HL-60 (cell line): ENCODE measurements at regions not wholly inside any gene's neighbourhood (a gene's known extent, or its start where the extent isn't known, plus 50 kb on each side); places are given as distances from the start of the nearest gene placed in this dataset.

Experiments
- GABPA ChIP-seq: IDR thresholded peaks from 2 replicates; pipeline ENCODE4 v1.6.1; 2012; ENCODE audit warnings: low read depth
- POLR2AphosphoS5 ChIP-seq: IDR thresholded peaks from 2 replicates; pipeline ENCODE4 v1.6.1; 2012; ENCODE audit warnings: low read depth
- SPI1 ChIP-seq: IDR thresholded peaks from 2 replicates; pipeline ENCODE4 v1.6.1; 2012; ENCODE audit warnings: low read depth, mild to moderate bottlenecking, borderline replicate concordance
- TF ChIP-seq, protein P1 (sequence below): IDR thresholded peaks from one replicate; pipeline ENCODE4 v1.5.1; 2011; ENCODE audit warnings: low read length, control low read depth, inconsistent platforms; ENCODE audit not compliant: insufficient read depth

DNA sequence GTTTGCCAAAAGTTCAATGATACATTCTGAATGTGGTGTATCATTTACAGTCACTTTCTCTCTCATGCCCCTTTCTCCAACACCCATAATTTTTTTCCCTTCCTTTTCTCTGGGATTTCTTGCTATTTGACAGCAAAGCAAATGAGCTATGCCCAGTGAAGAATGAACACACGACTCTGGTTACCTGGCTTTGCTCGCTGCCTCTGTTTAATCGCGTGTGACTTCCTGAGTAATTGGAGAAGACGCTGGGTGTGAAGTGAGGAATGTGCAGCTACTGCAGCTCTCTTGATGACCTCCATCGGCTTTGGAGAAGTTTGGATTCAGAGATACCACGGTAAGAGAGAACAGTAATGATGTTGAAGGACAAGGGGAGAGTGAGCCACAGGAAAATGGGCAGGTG is 651.8 kb downstream of the KIF4B start:
- TF ChIP-seq, protein P1, sequence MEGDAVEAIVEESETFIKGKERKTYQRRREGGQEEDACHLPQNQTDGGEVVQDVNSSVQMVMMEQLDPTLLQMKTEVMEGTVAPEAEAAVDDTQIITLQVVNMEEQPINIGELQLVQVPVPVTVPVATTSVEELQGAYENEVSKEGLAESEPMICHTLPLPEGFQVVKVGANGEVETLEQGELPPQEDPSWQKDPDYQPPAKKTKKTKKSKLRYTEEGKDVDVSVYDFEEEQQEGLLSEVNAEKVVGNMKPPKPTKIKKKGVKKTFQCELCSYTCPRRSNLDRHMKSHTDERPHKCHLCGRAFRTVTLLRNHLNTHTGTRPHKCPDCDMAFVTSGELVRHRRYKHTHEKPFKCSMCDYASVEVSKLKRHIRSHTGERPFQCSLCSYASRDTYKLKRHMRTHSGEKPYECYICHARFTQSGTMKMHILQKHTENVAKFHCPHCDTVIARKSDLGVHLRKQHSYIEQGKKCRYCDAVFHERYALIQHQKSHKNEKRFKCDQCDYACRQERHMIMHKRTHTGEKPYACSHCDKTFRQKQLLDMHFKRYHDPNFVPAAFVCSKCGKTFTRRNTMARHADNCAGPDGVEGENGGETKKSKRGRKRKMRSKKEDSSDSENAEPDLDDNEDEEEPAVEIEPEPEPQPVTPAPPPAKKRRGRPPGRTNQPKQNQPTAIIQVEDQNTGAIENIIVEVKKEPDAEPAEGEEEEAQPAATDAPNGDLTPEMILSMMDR: no peak
- TF ChIP-seq POLR2AphosphoS5: no peak
- TF ChIP-seq GABPA: no peak
- TF ChIP-seq SPI1: no peak
